GM12865 (cell line): ENCODE measurements at regions not wholly inside any gene's neighbourhood (a gene's known extent, or its start where the extent isn't known, plus 50 kb on each side); places are given as distances from the start of the nearest gene placed in this dataset.
"Not testable (repeated sequence)": the region's sequence is repeated elsewhere in the genome, so short reads cannot be mapped to it uniquely, and the experiment has no call there.

Experiments used
- DNase-seq: peaks from one replicate; pipeline ENCODE4 v3.0.0; 2010; ENCODE audit warnings: low read depth
- H3K4me3 ChIP-seq: 2 replicates; pipeline ENCODE4 v1.5.1; 2011; ENCODE audit warnings: mild to moderate bottlenecking, low read depth, low read length, control low read depth
- TF ChIP-seq, protein P1 (sequence below): IDR thresholded peaks from 2 replicates; pipeline ENCODE4 v1.5.1; 2011; ENCODE audit warnings: low read length, control low read depth, low read depth, inconsistent platforms; ENCODE audit not compliant: insufficient read depth; ENCODE audit errors: missing control alignments

GRCh38 chr2:47964277-47964676 lies 58.0 kb upstream of the FBXO11 start:
- TF ChIP-seq, protein P1, sequence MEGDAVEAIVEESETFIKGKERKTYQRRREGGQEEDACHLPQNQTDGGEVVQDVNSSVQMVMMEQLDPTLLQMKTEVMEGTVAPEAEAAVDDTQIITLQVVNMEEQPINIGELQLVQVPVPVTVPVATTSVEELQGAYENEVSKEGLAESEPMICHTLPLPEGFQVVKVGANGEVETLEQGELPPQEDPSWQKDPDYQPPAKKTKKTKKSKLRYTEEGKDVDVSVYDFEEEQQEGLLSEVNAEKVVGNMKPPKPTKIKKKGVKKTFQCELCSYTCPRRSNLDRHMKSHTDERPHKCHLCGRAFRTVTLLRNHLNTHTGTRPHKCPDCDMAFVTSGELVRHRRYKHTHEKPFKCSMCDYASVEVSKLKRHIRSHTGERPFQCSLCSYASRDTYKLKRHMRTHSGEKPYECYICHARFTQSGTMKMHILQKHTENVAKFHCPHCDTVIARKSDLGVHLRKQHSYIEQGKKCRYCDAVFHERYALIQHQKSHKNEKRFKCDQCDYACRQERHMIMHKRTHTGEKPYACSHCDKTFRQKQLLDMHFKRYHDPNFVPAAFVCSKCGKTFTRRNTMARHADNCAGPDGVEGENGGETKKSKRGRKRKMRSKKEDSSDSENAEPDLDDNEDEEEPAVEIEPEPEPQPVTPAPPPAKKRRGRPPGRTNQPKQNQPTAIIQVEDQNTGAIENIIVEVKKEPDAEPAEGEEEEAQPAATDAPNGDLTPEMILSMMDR = no peak
- no peak for DNase-seq

DNA sequence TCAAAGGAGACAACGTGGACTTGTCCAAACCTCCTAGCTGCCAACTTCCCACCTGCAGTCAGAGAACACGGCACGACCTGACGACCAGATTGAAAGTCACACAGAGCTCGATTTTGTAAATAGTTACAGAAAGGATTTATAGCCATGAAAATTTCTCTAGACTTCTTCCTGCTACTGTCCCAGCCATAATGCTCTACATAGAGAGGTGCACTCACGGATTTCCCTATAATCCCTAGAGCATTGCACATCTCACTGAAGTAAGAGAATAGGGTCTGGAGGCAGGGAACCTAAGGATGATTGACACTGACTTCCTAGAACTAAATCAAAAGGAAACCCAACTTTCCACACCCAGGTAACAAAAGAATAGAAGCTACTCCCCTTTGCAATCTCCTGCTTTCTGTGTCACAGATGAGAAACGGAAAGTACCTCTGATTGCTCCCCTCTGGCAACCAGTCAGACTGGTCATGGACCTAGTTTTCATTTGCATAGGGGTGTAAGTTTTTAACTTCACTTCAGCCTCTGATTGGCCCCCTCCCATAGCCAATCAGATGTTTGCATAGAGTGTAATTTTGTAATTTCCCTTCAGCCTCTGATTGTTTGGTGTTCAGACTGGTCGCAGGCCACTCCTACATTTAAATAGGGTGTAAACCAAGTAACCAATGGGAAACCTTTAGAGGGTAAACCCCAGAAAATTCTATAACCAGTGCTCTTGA lies 58.6 kb upstream of the FBXO11 start:
- TF ChIP-seq, protein P1 = no peak

More at GRCh38 chr2:47964277-47964676, 58.0 kb upstream of the FBXO11 start:
- no peak overlapping the region for H3K4me3 ChIP-seq

GRCh38 chr2:47976728-47977127 lies 70.4 kb upstream of the FBXO11 start:
- not testable (repeated sequence) for H3K4me3 ChIP-seq, DNase-seq

More for the DNA sequence above, 58.6 kb upstream of the FBXO11 start:
- DNase-seq = peak; percentile 29
- no peak overlapping the region for H3K4me3 ChIP-seq

DNA sequence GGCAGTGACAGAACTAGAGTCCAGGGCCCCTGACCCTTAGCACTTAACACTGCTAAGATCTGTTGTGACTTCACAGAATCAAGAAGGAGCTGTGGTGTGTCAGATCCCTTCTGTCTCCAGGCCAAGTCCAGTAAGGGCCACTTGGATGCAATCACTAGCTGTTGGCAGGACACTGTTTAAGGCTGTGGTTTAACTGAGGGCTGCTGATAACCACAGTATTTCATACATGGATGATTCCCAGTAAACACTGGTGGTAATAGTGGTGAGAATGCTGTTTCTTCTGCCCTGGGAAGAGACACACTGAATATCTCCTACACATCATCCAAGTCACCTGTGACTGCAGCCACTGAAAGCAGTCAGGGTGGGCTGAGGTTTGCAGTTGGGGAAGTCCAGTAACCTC lies 77.7 kb upstream of the FBXO11 start:
- peak; percentile 42 for DNase-seq
- no peak overlapping the region for H3K4me3 ChIP-seq
- TF ChIP-seq, protein P1 = no peak

GRCh38 chr2:47990503-47990902 lies 84.2 kb upstream of the FBXO11 start:
- no peak for DNase-seq
- TF ChIP-seq, protein P1 = no peak

GRCh38 chr2:47992671-47993070 lies 86.4 kb upstream of the FBXO11 start:
- DNase-seq = no peak
- H3K4me3 ChIP-seq = no peak overlapping the region
- TF ChIP-seq, protein P1 = no peak

More at GRCh38 chr2:47990503-47990902, 84.2 kb upstream of the FBXO11 start:
- no peak overlapping the region for H3K4me3 ChIP-seq

GRCh38 chr2:47996808-47997207 lies 90.5 kb upstream of the FBXO11 start:
- H3K4me3 ChIP-seq = no peak overlapping the region
- no peak for DNase-seq
- TF ChIP-seq, protein P1 = no peak
